GM12874 (cell line): ENCODE measurements at regions not wholly inside any gene's neighbourhood (a gene's known extent, or its start where the extent isn't known, plus 50 kb on each side); places are given as distances from the start of the nearest gene placed in this dataset.

Source experiments
- TF ChIP-seq, protein P1 (sequence below): IDR thresholded peaks from 2 replicates; pipeline ENCODE4 v1.5.1; 2011; ENCODE audit warnings: low read depth, mild to moderate bottlenecking, control low read depth, low read length, moderate library complexity; ENCODE audit not compliant: insufficient read depth

DNA sequence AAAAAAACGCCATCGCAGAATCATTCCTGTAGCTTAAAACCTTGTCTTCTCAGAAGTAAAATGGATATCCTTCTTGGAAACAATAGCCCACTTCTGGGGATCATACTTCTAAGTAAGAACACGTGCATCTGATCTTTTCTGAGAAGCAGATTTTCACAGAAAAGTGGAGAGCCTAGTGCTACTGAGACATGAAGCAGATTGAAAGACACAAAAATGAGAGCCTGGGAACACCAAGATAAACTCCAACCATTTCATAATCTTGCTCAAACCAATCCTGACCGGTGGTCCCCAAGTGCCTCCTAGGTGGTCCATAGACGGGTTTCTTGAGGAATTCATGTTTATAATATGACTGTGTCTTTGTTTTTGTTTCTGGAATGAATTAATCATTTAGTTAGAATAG is 191.2 kb downstream of the IRS1 start:
- TF ChIP-seq, protein P1, sequence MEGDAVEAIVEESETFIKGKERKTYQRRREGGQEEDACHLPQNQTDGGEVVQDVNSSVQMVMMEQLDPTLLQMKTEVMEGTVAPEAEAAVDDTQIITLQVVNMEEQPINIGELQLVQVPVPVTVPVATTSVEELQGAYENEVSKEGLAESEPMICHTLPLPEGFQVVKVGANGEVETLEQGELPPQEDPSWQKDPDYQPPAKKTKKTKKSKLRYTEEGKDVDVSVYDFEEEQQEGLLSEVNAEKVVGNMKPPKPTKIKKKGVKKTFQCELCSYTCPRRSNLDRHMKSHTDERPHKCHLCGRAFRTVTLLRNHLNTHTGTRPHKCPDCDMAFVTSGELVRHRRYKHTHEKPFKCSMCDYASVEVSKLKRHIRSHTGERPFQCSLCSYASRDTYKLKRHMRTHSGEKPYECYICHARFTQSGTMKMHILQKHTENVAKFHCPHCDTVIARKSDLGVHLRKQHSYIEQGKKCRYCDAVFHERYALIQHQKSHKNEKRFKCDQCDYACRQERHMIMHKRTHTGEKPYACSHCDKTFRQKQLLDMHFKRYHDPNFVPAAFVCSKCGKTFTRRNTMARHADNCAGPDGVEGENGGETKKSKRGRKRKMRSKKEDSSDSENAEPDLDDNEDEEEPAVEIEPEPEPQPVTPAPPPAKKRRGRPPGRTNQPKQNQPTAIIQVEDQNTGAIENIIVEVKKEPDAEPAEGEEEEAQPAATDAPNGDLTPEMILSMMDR: no peak

DNA sequence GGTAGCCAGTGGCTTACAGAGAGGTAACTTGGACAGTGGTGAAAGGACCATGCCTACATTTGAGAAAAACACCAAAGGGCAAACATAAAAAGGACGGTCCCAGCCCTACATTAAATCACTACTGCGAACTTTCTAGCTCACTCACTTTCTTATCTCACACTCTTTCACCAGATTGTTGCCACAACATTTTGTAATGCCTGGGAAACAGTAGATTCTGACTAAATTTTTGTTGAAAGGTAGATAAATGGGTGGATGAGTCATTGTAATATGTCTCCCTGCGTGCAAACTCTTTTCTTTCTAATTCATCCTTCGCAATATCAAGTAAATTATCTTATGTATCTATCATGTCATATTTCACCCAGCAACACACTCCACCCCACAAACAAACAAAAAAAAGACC is 192.2 kb downstream of the IRS1 start:
- TF ChIP-seq, protein P1: no peak

DNA sequence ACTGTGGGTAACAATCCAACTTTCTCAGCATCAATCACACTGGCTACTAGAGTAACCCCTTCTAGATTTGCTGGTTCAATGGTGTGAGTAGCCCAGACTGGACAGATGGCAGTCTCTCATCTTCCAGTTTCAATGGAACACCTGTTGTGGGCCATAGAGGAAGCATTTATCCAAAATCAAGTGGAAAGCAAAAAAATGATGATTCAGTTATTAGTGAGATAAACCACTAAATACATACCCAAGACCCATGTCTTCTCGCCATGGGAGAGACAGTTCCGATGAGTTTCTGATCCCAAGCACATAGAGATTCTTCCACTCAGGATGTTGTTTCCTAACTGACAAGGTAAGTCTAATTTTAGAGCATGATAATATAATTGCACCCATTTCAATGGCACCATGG is 194.0 kb downstream of the IRS1 start:
- TF ChIP-seq, protein P1: no peak

DNA sequence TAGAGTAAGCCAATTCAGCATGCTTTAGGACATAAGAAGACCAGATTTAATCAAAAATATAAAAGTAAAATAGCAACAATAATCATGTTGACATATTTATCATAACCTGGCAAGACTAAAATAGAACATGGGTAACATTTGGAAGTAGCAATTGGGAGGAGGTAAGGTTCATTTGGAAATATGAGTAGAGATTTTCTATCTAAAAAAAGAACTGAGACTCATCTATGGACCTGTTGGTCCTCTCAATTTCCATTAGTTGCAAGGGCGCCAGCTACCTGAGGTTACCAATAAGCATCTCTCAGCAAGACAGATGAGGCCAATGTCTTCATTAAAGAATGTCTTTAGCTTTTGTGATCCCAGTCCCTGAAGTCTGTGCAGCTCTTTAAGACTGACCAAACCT is 196.0 kb downstream of the IRS1 start:
- TF ChIP-seq, protein P1: no peak

DNA sequence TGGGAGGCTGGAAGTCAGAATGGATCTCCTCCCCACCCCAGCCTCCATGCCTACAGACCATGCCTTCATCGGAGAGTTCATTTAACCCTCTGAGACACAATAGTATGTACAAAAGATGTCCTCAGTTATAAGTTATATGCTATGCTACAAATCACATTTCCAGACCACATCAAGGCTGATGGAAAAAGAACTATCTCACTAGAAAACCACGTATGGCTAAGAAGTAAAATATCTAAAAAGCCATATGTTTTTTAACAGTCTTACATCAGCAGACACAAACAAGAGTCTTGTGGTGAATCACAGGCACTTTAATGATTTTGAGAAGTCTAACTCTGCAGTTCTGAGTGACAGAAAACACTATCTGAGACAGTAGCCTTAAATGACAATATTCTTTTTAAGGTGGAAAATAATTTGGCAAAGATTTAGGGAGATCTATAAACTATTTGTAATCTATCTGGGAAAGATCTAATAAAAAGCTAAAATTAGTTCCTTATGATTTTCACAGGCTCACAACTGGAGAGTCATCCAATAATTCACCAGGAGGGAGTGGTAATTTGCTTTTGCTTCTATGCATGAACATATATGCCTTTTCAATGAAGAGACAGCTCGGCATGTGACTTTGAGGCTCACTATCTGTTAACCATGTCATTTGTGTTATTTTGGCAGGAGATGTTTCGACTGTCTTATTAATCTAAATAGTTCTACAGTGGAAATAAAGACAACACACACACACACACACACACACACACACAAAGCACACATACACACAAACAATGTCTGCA is 197.5 kb downstream of the IRS1 start:
- TF ChIP-seq, protein P1: no peak

DNA sequence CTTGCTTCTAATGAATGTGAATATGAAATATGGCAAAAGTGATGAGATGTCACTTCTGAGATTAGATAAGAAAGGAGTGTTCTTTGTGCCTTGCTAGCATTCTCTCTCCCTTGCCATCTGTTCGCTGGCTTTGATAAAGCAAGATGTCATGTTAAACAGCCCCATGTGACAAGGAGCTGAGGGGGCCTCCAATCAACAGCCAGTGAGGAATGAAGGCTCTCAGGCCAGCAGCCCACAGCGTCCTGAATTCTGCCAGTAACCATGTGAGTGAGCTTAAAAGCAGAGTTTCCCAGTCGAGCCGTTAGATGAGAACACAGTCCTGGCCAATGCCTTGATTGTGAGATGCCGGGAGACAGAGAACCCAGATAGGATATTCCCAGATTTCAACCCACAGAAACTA is 198.8 kb downstream of the IRS1 start:
- TF ChIP-seq, protein P1: no peak

DNA sequence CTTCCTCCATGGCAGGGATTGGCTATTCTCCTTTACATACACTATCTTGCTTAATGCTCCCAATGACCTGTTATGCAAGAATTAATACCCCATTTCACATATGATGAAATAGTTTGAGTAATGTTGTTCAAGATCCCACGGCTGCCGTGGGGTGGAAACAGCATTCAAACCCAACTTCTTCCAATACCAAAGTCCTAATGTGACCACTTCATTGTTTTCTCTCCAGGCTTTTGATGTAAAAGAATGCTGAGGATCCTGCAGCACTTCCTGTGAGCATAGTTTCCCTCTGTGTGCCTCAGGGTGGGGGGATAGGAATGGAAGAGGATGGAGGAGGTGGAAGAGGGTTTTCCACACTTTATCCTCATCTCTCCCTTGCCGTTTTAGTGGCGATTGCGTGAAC is 199.4 kb downstream of the IRS1 start:
- TF ChIP-seq, protein P1: no peak

DNA sequence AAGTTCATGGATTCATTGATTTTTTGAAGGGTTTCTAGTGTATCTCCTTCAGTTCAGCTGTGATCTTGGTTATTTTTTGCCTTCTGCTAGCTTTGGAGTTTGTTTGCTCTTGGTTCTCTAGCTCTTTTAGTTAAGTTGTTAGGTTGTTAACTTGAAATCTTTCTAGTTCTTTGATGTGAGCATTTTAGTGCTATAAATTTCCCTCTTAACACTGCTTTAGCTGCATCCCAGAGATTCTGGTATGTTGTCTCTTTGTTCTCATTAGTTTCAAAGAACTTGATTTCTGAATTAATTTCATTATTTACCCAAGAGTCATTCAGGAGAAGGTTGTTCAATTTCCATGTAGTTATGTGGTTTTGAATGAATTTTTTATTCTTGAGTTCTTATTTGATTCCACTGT is 210.6 kb downstream of the IRS1 start:
- TF ChIP-seq, protein P1: no peak
